ENCODE measurements at regions not wholly inside any gene's neighbourhood (a gene's known extent, or its start where the extent isn't known, plus 50 kb on each side); places are given as distances from the start of the nearest gene placed in this dataset.
A peak's percentile ranks its signal among the peaks of the same experiment; 100 is the strongest.
"Not testable (repeated sequence)": the region's sequence is repeated elsewhere in the genome, so short reads cannot be mapped to it uniquely, and the experiment has no call there.

- DNase-seq (ENCODE audit: insufficient read length, low spot score) (no peak), FAIRE-seq (no peak)
Measured at GRCh38 chr5:75951158-75951557, 132.0 kb upstream of the SV2C start.

DNA sequence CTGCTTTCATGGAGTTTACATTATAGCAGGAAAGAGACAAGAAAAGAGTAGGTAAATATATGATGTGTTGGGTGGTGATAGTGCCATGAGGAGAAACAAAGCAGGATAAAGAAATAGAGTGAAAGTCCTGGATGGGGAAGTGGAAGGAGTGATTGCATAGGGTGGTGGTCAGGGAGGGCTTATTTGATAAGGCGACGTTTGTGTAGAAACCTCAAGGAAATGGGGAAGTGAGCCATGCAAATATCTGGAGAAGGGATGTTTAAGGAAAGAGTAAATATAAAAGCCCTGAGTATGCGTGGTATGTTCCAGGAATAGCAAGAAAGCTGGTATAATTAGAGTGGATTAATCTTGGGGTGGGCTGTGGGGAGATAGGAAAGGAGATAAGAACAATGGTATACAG lies 134.7 kb upstream of the SV2C start:
- FAIRE-seq, result no peak

GRCh38 chr5:75940418-75940817 lies 142.8 kb upstream of the SV2C start:
- FAIRE-seq (no peak), DNase-seq (ENCODE audit: insufficient read length, low spot score) (no peak)

More for the DNA sequence above, 134.7 kb upstream of the SV2C start:
- DNase-seq (ENCODE audit: insufficient read length, low spot score), result no peak

- DNase-seq (ENCODE audit: insufficient read length, low spot score) (no peak), FAIRE-seq (no peak)
Measured at GRCh38 chr5:75935572-75935971, 147.6 kb upstream of the SV2C start.

DNA sequence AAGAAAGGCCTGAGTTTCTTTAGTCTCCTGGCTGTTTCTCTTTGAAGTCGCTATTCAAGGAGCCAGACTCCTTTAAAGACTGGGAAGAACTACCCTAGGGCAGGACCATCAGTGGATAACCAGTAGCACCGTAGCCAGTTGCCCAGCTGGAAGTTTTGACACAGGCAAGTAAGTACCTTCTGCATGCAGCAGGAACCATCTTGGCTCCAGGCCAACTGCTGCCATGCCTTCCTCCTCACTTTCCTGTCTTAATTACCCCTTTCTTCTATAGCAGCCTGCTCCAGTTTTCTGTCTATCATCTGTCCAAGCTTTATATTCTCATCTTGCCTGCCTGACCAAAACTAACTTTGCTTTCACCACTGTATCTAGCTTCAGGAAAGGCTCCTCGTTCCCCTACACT lies 149.7 kb upstream of the SV2C start:
- no peak for DNase-seq (ENCODE audit: insufficient read length, low spot score)
- FAIRE-seq, result no peak

- DNase-seq (ENCODE audit: insufficient read length, low spot score) (no peak), FAIRE-seq (no peak)
Measured at GRCh38 chr5:75931175-75931574, 152.0 kb upstream of the SV2C start.

DNA sequence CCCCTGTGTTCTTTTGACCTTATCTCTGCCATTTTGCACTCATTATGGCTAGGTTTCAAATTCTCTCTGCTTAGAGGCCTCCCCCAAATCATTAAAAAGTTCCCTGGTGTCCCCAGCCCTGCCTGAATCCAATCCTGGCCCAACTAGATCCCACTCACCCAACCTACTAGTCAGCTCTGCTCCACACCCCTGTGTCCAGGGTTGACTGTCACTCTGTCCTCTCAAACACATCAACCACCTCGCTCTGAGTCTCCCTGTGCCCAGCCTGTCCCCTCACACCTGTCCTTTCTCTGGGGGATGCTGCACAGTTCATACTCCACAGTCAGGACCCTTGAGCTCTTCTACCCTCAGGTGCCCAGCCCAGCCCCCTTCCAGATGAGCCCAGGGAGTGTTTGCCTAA lies 154.2 kb upstream of the SV2C start:
- FAIRE-seq, result no peak
- DNase-seq (ENCODE audit: insufficient read length, low spot score), result no peak

DNA sequence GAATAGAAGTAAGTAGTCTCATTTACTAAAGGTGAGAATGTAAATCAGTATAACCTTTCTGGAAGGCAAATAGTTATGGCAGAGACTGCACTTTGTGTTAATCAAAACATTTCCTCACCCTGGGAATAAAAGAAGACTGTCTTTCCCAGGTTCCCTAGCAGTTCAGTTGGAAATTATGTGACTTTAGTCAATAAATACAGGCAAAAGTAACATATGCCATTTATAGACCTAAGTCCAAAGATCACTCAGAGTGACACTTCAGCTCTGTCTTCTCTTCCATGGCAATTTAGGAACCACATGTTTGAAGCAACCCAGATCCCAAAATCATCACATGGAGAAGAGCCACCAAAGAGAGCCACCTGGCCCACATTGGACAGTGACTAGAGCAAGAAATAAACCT lies 160.7 kb upstream of the SV2C start:
- DNase-seq (ENCODE audit: insufficient read length, low spot score), result no peak
- no peak for FAIRE-seq

DNA sequence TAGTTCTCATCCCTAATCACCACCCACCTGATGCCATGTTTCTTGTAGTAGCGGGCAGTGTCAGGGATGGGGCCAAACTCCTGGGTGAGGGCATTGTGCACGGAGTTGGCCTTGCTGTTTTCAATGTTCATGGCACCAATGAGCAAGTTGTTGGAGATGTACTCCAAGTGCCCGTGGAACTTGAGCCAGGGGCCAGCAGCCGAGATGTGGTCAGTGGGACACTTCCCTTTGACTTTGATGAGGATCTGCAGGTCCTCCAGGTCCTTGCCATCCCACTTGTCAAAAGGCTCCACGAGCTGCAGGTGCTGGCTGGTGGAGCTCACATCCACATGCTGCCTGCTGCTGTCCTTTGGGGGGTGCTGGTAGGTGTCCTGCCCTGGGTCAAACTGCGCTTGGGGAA lies 162.2 kb upstream of the SV2C start:
- peak; percentile 36 for FAIRE-seq
- no peak for DNase-seq (ENCODE audit: insufficient read length, low spot score)

- DNase-seq (ENCODE audit: insufficient read length, low spot score) (no peak), FAIRE-seq (no peak)
Measured at GRCh38 chr5:75916144-75916543, 167.0 kb upstream of the SV2C start.

DNA sequence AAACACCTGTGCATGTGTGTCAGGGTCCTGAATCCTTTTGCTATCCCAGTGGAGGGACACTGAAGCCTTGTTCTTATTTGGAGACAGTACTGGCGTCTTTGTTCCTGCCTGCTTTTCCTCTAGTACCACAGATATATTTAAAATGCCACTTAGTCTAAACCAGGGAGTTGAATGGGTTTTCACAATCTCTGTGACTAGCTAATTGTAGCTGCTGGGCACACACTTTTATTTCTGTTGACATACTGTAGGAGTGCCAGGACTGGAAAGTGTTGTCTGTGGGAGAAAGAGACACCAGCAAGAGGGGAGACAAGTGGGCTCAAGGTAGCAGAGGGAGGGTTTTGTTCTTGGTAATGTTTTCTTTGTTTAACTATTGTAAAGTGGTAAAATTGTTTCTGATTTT lies 174.0 kb upstream of the SV2C start:
- FAIRE-seq (no peak), DNase-seq (ENCODE audit: insufficient read length, low spot score) (no peak)

DNA sequence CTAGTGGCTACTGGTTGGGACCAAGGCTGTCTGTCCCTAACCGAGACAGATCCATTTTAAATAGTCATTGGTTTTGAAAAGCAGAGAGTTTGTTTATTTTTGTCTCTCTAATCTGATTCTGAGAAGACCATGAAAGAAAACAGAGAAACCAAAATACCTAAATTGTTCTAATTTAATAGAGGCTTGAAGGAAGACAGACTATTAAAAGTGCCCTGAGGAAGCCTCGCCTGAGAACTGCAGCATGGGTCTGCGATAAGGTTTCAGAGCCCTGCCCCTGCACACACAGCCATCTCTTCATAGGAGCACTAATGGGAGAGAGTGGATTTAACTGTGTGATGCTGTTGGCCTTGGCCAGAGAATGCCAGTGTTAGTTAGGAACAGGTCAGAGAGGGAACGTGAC lies 175.5 kb upstream of the SV2C start:
- FAIRE-seq (no peak), DNase-seq (ENCODE audit: insufficient read length, low spot score) (no peak)

GRCh38 chr5:75894482-75894881 lies 177.2 kb upstream of the POC5 start:
- FAIRE-seq (no peak), DNase-seq (ENCODE audit: insufficient read length, low spot score) (no peak)

GRCh38 chr5:75891736-75892135 lies 174.5 kb upstream of the POC5 start:
- no peak for FAIRE-seq
- no peak for DNase-seq (ENCODE audit: insufficient read length, low spot score)

GRCh38 chr5:75891020-75891419 lies 173.8 kb upstream of the POC5 start:
- no peak for DNase-seq (ENCODE audit: insufficient read length, low spot score)
- FAIRE-seq, result no peak

GRCh38 chr5:75890546-75890945 lies 173.3 kb upstream of the POC5 start:
- DNase-seq (ENCODE audit: insufficient read length, low spot score), result no peak
- FAIRE-seq, result no peak

DNA sequence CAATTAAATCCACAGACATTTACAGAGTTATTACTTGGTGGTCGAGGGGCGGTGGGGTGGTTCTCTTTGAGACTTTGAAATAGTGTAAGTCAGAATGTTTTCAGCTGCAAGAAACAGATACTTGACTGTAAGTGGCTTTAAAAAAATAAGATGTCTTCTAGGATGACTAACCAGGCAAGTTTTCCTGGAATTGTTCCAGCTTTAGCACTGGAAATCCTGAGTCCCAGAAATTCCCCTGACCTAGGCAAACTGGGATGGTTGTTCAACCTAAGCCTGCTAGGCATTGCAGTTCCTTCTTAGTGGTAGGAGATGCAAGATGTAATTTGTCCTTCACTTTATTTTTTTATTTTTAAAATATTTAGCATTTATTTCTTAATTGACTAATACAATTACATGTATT lies 169.5 kb upstream of the POC5 start:
- DNase-seq (ENCODE audit: insufficient read length, low spot score), result no peak
- FAIRE-seq, result no peak

DNA sequence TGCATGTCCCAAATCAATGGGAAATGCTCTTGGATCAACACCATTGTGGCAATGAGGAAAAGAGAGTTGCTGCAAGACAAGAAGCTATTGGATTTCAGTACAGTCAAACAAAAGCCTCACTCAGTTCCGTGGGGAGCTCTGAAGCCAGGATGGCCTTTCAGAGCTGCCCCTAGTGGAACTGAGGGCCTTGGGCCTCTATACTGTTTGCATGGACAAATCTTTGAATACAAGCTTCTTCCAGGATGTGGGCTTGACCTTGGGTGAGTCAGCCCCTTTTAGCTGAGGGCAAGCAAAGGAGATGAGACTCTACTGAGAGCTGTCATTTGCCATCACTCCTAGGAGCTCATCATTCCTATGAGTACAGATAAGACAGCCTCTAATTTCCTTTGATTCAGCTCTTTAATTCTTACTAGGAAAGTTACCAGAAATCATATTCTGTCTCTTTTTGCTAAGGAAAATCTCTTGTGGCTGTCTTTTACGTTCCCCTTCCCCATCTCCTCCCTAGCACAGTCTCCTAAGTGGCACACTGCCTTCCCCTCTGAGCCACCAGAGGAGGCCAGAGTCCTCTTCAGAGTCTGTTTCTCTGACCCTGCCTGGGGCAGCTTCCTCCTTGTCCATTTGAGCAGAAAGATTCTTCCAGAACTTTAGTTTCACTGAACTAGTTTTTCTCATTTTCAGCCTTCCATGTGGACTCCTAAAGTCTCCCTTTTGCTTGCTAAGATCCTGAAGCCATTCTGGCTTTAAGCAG lies 168.8 kb upstream of the POC5 start:
- FAIRE-seq, result no peak
- no peak for DNase-seq (ENCODE audit: insufficient read length, low spot score)

DNA sequence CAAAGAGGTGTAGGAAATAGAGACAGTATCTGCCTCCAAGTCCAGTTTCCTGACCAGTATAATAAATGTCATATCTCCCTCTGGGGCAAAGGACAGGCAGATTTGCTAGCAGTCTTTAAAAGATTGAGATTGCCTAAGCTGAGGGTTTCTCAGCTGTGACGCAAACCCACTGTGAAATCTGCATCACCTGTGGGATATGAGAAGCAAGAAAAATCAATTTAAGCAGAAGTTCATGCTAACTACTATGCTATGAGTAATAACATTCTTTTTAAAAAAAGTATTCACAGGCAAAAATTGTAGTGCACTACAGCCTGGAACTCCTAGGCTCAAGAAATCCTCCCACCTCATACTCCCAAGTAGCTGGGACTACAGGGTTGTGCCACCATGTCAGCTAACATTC lies 168.1 kb upstream of the POC5 start:
- no peak for FAIRE-seq
- no peak for DNase-seq (ENCODE audit: insufficient read length, low spot score)

DNA sequence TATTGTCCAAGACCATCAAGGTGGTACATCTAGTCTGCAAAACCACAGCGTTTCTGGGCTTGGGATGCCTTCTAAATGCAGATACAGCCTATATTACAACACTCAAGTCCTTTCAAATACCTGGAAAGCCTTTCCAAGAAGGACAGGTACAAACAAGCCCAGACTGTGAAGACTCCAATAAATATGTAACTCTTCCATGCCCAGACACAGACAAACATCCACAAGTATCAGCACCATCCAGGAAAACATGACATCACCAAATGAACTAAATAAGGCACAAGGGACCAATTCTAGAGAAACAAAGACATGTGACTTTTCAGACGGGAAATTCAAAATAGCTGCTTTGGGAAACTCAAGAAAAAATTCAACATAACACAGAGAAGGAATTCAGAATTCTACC lies 152.7 kb upstream of the POC5 start:
- FAIRE-seq (no peak), DNase-seq (ENCODE audit: insufficient read length, low spot score) (no peak)

- DNase-seq (ENCODE audit: insufficient read length, low spot score) (no peak), FAIRE-seq (no peak)
Measured at GRCh38 chr5:75862872-75863271, 145.6 kb upstream of the POC5 start.

GRCh38 chr5:75859621-75860020 lies 142.4 kb upstream of the POC5 start:
- FAIRE-seq; DNase-seq (ENCODE audit: insufficient read length, low spot score): not testable (repeated sequence)

DNA sequence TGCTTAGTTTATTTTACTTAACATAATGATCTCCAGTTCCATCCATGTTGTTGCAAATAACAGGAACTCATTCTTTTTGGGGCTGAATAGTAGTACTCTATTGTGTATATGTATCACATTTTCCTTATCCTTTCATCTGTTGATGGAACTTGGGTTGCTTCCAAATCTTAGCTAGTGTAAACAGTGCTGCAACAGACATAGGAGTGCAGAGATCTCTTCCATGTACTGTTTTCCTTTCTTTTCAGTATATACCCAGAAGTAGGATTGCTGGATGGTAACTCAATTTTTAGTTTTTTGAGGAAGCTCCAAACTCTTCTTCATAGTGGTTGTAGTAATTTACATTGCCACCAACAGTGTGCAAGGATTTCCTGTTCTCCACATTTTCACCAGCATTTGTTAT lies 138.8 kb upstream of the POC5 start:
- DNase-seq (ENCODE audit: insufficient read length, low spot score) (no peak), FAIRE-seq (no peak)

Data from HTR-8/SVneo (cell line).